PFSK-1 (cell line): ENCODE measurements at regions not wholly inside any gene's neighbourhood (a gene's known extent, or its start where the extent isn't known, plus 50 kb on each side); places are given as distances from the start of the nearest gene placed in this dataset.
A peak's percentile ranks its signal among the peaks of the same experiment; 100 is the strongest.

Experiments used
- FOXP2 ChIP-seq: optimal IDR thresholded peaks from 2 replicates; pipeline ENCODE3; 2011; ENCODE audit warnings: borderline replicate concordance, control low read depth, inconsistent platforms; ENCODE audit not compliant: insufficient read depth; ENCODE audit errors: extremely low read length, extremely low read depth
- POLR2AphosphoS5 ChIP-seq: IDR thresholded peaks from 2 replicates; pipeline ENCODE4 v1.6.1; 2012; ENCODE audit warnings: low read depth, mild to moderate bottlenecking, control low read depth, low read length, moderate library complexity
- REST ChIP-seq, 2 experiments: IDR thresholded peaks; 2 replicates each; pipeline versions ENCODE4 v1.6.1 to v1.8.0; 2011 to 2012; ENCODE audit warnings: low read depth in 2 of 2, low read length in 2 of 2, control low read depth in 1 of 2, inconsistent platforms in 1 of 2, mild to moderate bottlenecking in 1 of 2, moderate library complexity in 1 of 2; ENCODE audit not compliant: insufficient read depth in 1 of 2
- SIN3A ChIP-seq: IDR thresholded peaks from 2 replicates; pipeline ENCODE4 v1.6.1; 2012; ENCODE audit warnings: mild to moderate bottlenecking, low read length, moderate library complexity, borderline replicate concordance; ENCODE audit not compliant: insufficient read depth
- TAF1 ChIP-seq: IDR thresholded peaks from 2 replicates; pipeline ENCODE4 v1.6.1; 2012; ENCODE audit warnings: low read length, control low read depth, borderline replicate concordance; ENCODE audit not compliant: insufficient read depth

- TF ChIP-seq TAF1, result no peak
- TF ChIP-seq POLR2AphosphoS5, result no peak
- peak in 1 of 2 experiments; percentile 74; a peak in 2 of 4 replicates for TF ChIP-seq REST (IDR thresholded peaks at IDR 0.05; ENCODE audit: insufficient read depth in 1 of 2, low read depth in 2 of 2, low read length in 2 of 2)
- 0 out of 2 replicates have a peak, but pooled peaks have one; percentile 72 for TF ChIP-seq SIN3A
- TF ChIP-seq FOXP2, result peak; percentile 94
Measured at GRCh38 chr12:68406134-68406576, 74.0 kb upstream of the MDM1 start.

GRCh38 chr12:68406911-68407310 is 74.7 kb upstream of the MDM1 start:
- no peak for TF ChIP-seq REST (IDR thresholded peaks at IDR 0.05; ENCODE audit: insufficient read depth in 1 of 2, low read depth in 2 of 2, low read length in 2 of 2)
- TF ChIP-seq TAF1, result no peak
- TF ChIP-seq FOXP2, result no peak
- TF ChIP-seq POLR2AphosphoS5, result no peak
- TF ChIP-seq SIN3A, result no peak

- TF ChIP-seq REST (IDR thresholded peaks at IDR 0.05; ENCODE audit: insufficient read depth in 1 of 2, low read depth in 2 of 2, low read length in 2 of 2), result no peak
- TF ChIP-seq FOXP2, result no peak
- TF ChIP-seq POLR2AphosphoS5, result no peak
- TF ChIP-seq TAF1, result no peak
- TF ChIP-seq SIN3A, result no peak
Measured at GRCh38 chr12:68410018-68410660, 78.0 kb upstream of the MDM1 start.

- TF ChIP-seq SIN3A, result no peak
- no peak for TF ChIP-seq FOXP2
- no peak for TF ChIP-seq TAF1
- no peak for TF ChIP-seq POLR2AphosphoS5
- no peak for TF ChIP-seq REST (IDR thresholded peaks at IDR 0.05; ENCODE audit: insufficient read depth in 1 of 2, low read depth in 2 of 2, low read length in 2 of 2)
Measured at GRCh38 chr12:68411371-68411770, 79.2 kb upstream of the MDM1 start.

- TF ChIP-seq TAF1 (no peak), POLR2AphosphoS5 (no peak), FOXP2 (no peak), SIN3A (no peak)
Measured at GRCh38 chr12:68414988-68415387, 82.8 kb upstream of the MDM1 start.
